ENCODE measurements at regions not wholly inside any gene's neighbourhood (a gene's known extent, or its start where the extent isn't known, plus 50 kb on each side); places are given as distances from the start of the nearest gene placed in this dataset.
"Not testable (repeated sequence)": the region's sequence is repeated elsewhere in the genome, so short reads cannot be mapped to it uniquely, and the experiment has no call there.

GRCh38 chr1:115452600-115453329 lies 114.7 kb upstream of the NGF start:
- no peak for DNase-seq

- peak; percentile 52 for DNase-seq
Measured at GRCh38 chr1:115450501-115451040, 112.5 kb upstream of the NGF start.

GRCh38 chr1:115448282-115449044 lies 110.4 kb upstream of the NGF start:
- no peak for DNase-seq

GRCh38 chr1:115447672-115448071 lies 109.6 kb upstream of the NGF start:
- no peak for DNase-seq

GRCh38 chr1:115445090-115445489 lies 107.0 kb upstream of the NGF start:
- peak; percentile 7 for DNase-seq

GRCh38 chr1:115440733-115441132 lies 102.7 kb upstream of the NGF start:
- DNase-seq: no peak

GRCh38 chr1:115439520-115439919 lies 101.5 kb upstream of the NGF start:
- not testable (repeated sequence) for DNase-seq

- DNase-seq: no peak
Measured at GRCh38 chr1:115437196-115437595, 99.1 kb upstream of the NGF start.

- no peak for DNase-seq
Measured at GRCh38 chr1:115436596-115436995, 98.5 kb upstream of the NGF start.

- no peak for DNase-seq
Measured at GRCh38 chr1:115433483-115433882, 95.4 kb upstream of the NGF start.

GRCh38 chr1:115432061-115432460 lies 94.0 kb upstream of the NGF start:
- no peak for DNase-seq

- peak; percentile 92 for DNase-seq
Measured at GRCh38 chr1:115430441-115431158, 92.6 kb upstream of the NGF start.

GRCh38 chr1:115429884-115430283 lies 91.8 kb upstream of the NGF start:
- no peak for DNase-seq

- no peak for DNase-seq
Measured at GRCh38 chr1:115429241-115429640, 91.2 kb upstream of the NGF start.

GRCh38 chr1:115428676-115429075 lies 90.6 kb upstream of the NGF start:
- no peak for DNase-seq

- peak; percentile 59 for DNase-seq
Measured at GRCh38 chr1:115428256-115428655, 90.2 kb upstream of the NGF start.

GRCh38 chr1:115426956-115427355 lies 88.9 kb upstream of the NGF start:
- no peak for DNase-seq

GRCh38 chr1:115426231-115426771 lies 88.3 kb upstream of the NGF start:
- peak; percentile 50 for DNase-seq

GRCh38 chr1:115425442-115425841 lies 87.4 kb upstream of the NGF start:
- no peak for DNase-seq

- DNase-seq: no peak
Measured at GRCh38 chr1:115423776-115424175, 85.7 kb upstream of the NGF start.

GRCh38 chr1:115419571-115419970 lies 81.5 kb upstream of the NGF start:
- no peak for DNase-seq

GRCh38 chr1:115413621-115414020 lies 75.6 kb upstream of the NGF start:
- DNase-seq: no peak

GRCh38 chr1:115413208-115413607 lies 75.2 kb upstream of the NGF start:
- no peak for DNase-seq

All from kidney glomerular epithelial cell (primary cell).